IPS DF 6.9 (cell line): ENCODE measurements at regions not wholly inside any gene's neighbourhood (a gene's known extent, or its start where the extent isn't known, plus 50 kb on each side); places are given as distances from the start of the nearest gene placed in this dataset.
"Not testable (repeated sequence)": the region's sequence is repeated elsewhere in the genome, so short reads cannot be mapped to it uniquely, and the experiment has no call there.

Experiments
- DNase-seq: peaks from one replicate; pipeline ENCODE4 v3.0.0-alpha.2; 2013; ENCODE audit warnings: low read depth, low spot score
- H3K27ac ChIP-seq: one replicate; pipeline ENCODE4 v1.5.1; 2013; ENCODE audit warnings: low read length, control low read depth
- H3K27me3 ChIP-seq: 2 replicates; pipeline ENCODE4 v1.6.1; 2013; ENCODE audit warnings: mild to moderate bottlenecking, low read length; ENCODE audit not compliant: control insufficient read depth, insufficient read depth
- H3K36me3 ChIP-seq: 2 replicates; pipeline ENCODE4 v1.6.1; 2013; ENCODE audit warnings: low read length; ENCODE audit not compliant: control insufficient read depth, insufficient read depth
- H3K4me1 ChIP-seq: 2 replicates; pipeline ENCODE4 v1.6.1; 2013; ENCODE audit warnings: low read length; ENCODE audit not compliant: control insufficient read depth, insufficient read depth
- H3K4me3 ChIP-seq: 2 replicates; pipeline ENCODE4 v1.5.1; 2013; ENCODE audit warnings: mild to moderate bottlenecking, low read length
- H3K9me3 ChIP-seq: 2 replicates; pipeline ENCODE4 v1.6.1; 2013; ENCODE audit warnings: low read length, inconsistent platforms; ENCODE audit not compliant: control insufficient read depth, insufficient read depth
- WGBS: extraction: QIAGEN DNeasy Blood & Tissue Kit; methylation state at CpG from one replicate; pipeline ENCODE4 v1.1.7; 2013; ENCODE audit warnings: mixed read lengths, missing lambda C conversion rate; ENCODE audit not compliant: insufficient read length, insufficient coverage; 5-methylcytosine and 5-hydroxymethylcytosine counted together

DNA sequence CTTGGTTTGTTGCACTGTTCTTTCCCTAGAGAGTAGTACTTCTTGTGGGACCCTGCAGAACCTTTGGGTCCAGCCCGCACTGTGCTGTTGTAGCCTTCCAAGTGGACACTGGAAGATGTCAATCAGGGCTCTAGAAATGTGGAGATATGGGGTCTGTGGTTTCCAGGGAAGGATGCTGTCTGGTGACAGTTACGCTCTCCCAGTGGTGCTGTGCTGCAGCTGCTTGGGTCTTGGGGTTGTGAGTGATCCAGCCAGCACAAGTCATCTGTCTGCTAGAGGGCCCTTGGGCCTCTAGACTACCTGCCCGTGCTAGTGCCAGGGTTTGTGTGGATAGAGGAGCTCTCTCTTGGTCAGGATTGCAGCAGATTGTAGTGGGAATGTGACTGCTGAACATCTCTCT lies 484.5 kb downstream of the DMAC1 start:
- Histone ChIP-seq H3K4me1 (no peaks in the 10 kb centered on the region), H3K27me3 (no peaks in the 10 kb centered on the region), H3K27ac (no peak overlapping the region), H3K9me3 (no peaks in the 10 kb centered on the region), H3K36me3 (no peaks in the 10 kb centered on the region), H3K4me3 (no peak overlapping the region)
- no peak for DNase-seq
- no CpG with 5 or more reads among the region's 3 CpGs for WGBS

DNA sequence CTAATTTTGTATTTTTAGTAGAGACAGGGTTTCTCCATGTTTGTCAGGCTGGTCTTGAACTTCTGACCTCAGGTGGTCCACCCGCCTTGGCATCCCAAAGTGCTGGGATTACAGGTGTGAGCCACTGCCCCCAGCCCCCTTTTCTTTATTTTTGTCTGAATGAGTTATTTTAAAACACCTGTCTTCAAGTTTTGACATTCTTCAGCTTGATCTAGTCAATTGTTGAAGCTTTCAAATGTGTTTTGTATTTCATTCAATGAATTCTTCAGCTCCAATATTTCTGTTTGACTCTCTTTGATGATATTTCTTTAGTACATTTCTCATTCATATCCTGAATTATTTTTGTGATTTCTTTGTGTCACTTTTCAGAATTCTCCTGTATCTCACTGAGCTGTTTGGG lies 486.2 kb downstream of the DMAC1 start:
- WGBS, result no CpG with 5 or more reads among the region's 1 CpG
- Histone ChIP-seq H3K4me3 (no peak overlapping the region), H3K9me3 (no peaks in the 10 kb centered on the region), H3K4me1 (no peaks in the 10 kb centered on the region), H3K27ac (no peak overlapping the region), H3K27me3 (no peaks in the 10 kb centered on the region), H3K36me3 (no peaks in the 10 kb centered on the region)
- no peak for DNase-seq

DNA sequence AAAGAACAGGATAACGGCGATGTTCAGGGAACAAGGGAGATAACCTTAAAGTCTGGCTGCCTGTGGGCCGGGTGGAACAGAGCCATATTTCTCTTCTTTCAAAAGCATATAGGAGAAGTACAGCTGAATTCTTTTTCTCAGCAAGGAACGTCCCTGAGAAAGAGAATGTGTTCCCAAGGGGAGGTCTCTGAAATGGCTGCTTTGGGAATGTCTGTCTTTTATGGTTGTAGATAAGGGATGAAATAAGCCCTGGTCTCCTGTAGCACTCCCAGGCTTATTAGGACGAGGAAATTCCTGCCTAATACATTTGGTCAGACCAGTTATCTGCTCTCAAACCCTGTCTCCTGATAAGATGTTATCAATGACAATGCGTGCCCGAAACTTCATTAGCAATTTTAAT lies 490.5 kb downstream of the DMAC1 start:
- H3K4me3 ChIP-seq, H3K9me3 ChIP-seq, DNase-seq, H3K36me3 ChIP-seq, H3K27me3 ChIP-seq, H3K27ac ChIP-seq, H3K4me1 ChIP-seq: not testable (repeated sequence)
- WGBS, result no CpG with 5 or more reads among the region's 7 CpGs

DNA sequence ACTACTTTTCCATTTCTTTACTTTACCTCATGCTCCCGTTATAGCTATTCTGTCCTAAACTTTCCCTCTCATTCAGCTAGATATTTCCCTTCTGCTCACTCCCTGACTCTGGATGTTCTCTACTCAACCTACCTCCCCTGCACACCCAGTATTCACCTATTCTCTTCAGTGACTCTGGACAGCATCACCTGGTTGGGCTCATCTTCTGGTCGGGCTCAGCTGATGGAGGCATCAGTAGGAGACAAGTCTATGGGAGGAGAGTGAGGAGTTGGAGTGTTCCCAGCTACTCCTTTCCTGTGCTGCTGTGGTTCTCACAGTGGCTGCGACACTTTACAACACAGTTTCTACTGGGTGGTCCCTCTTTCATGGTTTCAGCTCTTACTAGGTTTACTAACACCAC lies 493.9 kb downstream of the DMAC1 start:
- Histone ChIP-seq H3K4me1 (no peaks in the 10 kb centered on the region), H3K4me3 (no peak overlapping the region), H3K27me3 (no peaks in the 10 kb centered on the region), H3K9me3 (no peaks in the 10 kb centered on the region), H3K27ac (no peak overlapping the region), H3K36me3 (no peaks in the 10 kb centered on the region)
- no peak for DNase-seq
- WGBS, result 100% methylated on average over 1 of the region's 3 CpGs

DNA sequence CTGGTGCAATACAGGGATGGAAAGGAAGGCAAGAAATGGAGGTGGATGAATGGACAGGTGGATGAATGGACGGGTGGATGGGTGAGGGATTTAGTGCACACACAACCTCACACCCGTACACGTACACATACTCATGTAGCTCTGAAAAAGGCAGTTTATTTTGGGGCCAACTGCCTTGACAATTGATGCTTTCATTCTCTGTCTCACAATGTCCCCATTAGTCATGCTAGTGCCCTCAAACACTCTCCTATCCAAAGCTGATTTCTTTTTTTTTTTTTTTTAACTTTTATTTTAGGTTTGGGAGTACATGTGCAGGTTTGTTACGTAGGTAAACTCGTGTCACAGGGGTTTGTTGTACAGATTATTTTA lies 495.0 kb downstream of the DMAC1 start:
- H3K36me3 ChIP-seq, result no peaks in the 10 kb centered on the region
- H3K27me3 ChIP-seq, result no peaks in the 10 kb centered on the region
- H3K9me3 ChIP-seq, result no peaks in the 10 kb centered on the region
- H3K4me3 ChIP-seq, result no peak overlapping the region
- WGBS, result no CpG with 5 or more reads among the region's 5 CpGs
- H3K27ac ChIP-seq, result no peak overlapping the region
- H3K4me1 ChIP-seq, result no peaks in the 10 kb centered on the region
- no peak for DNase-seq

DNA sequence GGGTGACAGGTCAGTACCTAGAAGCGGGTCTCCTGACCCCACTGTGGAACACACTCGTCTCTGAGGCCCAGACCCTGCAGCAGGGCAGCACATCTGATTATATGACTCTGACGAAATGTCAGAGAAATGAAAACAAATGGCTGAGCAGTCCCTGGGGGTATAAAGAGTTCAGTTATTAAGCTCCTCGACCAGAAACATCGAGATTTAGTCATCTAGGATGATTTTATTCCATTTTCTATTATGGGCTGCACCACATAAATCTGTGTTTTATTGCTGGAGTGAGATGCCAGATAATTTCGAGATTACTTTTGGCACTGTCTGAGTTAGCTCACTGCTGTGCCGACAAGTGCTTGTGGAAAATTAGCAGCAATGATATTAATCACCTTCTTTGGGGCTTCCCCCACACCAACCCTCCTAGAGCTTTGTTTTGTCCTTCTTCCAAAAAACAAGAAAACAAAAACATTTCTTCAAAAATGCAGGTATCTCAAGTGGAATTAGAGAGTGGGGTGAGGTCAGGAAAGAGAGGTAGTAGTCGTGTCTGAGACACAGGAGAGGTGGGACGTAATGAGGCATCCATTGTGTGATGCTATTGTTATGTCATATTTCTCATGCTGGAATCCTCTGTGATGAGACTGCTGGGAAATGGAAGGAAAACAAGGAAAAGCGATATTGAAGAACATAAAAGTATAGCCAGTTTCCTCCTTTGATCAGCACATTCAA lies 495.5 kb downstream of the DMAC1 start:
- no peak overlapping the region for H3K4me3 ChIP-seq
- DNase-seq, result no peak
- no peaks in the 10 kb centered on the region for H3K9me3 ChIP-seq
- no CpG with 5 or more reads among the region's 10 CpGs for WGBS
- no peaks in the 10 kb centered on the region for H3K27me3 ChIP-seq
- no peaks in the 10 kb centered on the region for H3K36me3 ChIP-seq
- no peaks in the 10 kb centered on the region for H3K4me1 ChIP-seq
- H3K27ac ChIP-seq, result no peak overlapping the region

DNA sequence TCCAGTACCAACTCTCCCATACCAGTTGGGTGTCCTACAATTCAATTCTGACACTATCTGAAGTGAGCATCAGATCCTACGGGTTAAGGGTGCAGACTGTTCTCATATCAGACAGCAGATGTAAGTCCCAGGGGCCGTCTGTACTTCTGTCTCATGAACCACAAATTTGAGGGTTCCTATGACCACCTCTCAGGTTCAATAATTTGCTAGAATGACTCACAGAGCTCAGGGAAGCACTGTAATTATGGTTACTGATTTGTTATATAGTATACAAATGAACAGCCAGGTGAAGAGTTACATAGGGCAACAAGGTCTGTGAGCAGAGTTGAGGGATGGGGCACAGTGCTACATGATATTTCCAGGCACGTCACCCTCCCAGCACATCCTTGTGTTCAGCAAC lies 499.1 kb downstream of the DMAC1 start:
- H3K9me3 ChIP-seq, result no peaks in the 10 kb centered on the region
- WGBS, result no CpG with 5 or more reads among the region's 3 CpGs
- no peaks in the 10 kb centered on the region for H3K36me3 ChIP-seq
- no peak overlapping the region for H3K4me3 ChIP-seq
- H3K27me3 ChIP-seq, result no peaks in the 10 kb centered on the region
- no peak overlapping the region for H3K27ac ChIP-seq
- no peaks in the 10 kb centered on the region for H3K4me1 ChIP-seq
- no peak for DNase-seq

DNA sequence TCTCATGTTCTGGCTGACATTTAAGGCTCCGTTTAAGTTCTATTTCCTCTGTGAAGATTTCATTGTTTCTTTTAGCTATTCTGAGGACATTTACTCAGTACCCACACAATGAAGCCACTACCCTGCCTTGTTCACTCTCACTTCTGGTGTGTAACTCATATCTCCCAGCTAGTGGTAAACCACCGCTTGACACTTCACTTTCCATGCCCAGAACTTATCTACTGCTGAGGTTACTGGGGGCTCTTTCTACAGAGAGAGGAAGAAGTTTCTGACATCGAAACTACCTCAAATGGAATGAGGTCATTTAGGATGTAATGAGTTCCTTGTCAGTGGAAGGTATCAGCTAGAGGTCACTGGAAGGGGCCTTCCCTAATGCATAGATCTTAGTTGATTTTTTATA lies 501.5 kb downstream of the DMAC1 start:
- Histone ChIP-seq H3K27me3 (no peaks in the 10 kb centered on the region), H3K9me3 (no peaks in the 10 kb centered on the region), H3K36me3 (no peaks in the 10 kb centered on the region), H3K4me3 (no peak overlapping the region), H3K27ac (no peak overlapping the region), H3K4me1 (no peaks in the 10 kb centered on the region)
- no peak for DNase-seq
- WGBS, result no CpG with 5 or more reads among the region's 3 CpGs

DNA sequence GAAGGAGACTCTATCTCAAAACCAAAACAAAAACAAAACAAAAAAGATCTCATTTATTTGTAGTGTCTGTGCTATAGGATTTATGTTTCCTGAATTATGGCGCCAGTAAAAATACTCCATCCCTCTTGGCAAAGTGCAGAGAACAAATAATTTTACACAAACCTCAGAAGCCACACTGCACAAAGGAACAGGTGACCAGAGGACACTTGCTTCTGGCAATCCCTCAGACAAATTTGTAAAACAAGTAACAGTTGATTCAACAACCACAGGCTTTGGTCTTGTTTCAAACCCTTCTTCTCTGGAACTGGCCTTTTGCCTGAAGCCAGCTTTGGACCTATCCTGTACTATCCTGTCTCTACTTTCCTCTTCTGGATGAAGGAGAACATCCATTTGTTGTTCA lies 502.1 kb downstream of the DMAC1 start:
- Histone ChIP-seq H3K27me3 (no peaks in the 10 kb centered on the region), H3K4me1 (no peaks in the 10 kb centered on the region), H3K9me3 (no peaks in the 10 kb centered on the region), H3K4me3 (no peak overlapping the region), H3K36me3 (no peaks in the 10 kb centered on the region), H3K27ac (no peak overlapping the region)
- DNase-seq, result no peak
- no CpG with 5 or more reads among the region's 1 CpG for WGBS

DNA sequence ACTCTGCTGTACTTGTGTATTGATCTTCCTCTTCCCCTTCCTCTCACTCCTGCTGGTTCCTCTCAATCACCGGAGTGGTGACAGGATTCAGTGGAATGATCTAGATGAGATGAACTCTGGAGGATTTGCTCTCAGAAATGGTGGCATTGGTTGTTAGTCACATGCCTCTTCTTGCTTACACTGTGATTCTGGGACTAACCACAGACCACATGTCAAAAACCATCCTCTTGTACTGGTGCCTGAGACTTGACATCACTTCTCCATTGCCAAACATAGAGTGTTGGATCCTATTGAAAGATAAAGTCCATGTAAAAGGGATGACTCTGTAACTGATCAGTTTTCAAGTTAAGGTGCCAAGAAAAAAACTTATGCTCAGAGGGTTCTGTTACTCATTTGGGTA lies 506.5 kb downstream of the DMAC1 start:
- Histone ChIP-seq H3K27ac (no peak overlapping the region), H3K36me3 (no peaks in the 10 kb centered on the region), H3K4me1 (no peaks in the 10 kb centered on the region), H3K9me3 (no peaks in the 10 kb centered on the region), H3K27me3 (no peaks in the 10 kb centered on the region), H3K4me3 (no peak overlapping the region)
- no peak for DNase-seq
- no CpG with 5 or more reads among the region's 1 CpG for WGBS

DNA sequence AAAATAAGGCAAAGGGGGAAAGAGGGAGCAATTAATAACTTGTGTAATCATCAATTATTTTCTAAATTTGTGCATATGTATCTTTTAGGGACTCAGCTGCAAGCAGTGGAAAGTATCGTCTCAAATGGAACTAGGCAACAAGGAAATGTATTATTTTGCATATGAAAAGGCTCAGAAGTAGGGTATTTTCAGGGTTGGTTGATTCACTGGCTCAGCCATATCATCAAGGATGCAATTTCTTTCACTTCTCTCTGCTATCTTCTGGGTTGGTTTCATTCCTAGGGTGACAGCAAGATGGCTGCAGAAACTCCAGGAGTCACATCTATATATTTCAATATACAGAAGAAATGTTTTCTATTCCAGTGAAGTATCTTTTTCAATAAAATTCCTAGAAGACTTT lies 509.8 kb downstream of the DMAC1 start:
- H3K4me1 ChIP-seq, result 0 out of 2 replicates have a peak, but pooled peaks cover 1% of the 10 kb centered on the region
- WGBS, result no CpG with 5 or more reads among the region's 1 CpG
- no peaks in the 10 kb centered on the region for H3K36me3 ChIP-seq
- no peak overlapping the region for H3K4me3 ChIP-seq
- DNase-seq, result no peak
- no peak overlapping the region for H3K27ac ChIP-seq
- no peaks in the 10 kb centered on the region for H3K9me3 ChIP-seq
- no peaks in the 10 kb centered on the region for H3K27me3 ChIP-seq
